Gastroesophageal sphincter (tissue), 3 donors: ENCODE measurements at regions not wholly inside any gene's neighbourhood (a gene's known extent, or its start where the extent isn't known, plus 50 kb on each side); places are given as distances from the start of the nearest gene placed in this dataset.

Source experiments
- CTCF ChIP-seq, 4 experiments: fragments of 200-600 bp in 2 of 4; fragments of 450-650 bp in 2 of 4; sonication (generic) in 1 of 4; IDR thresholded peaks; one replicate each; pipeline ENCODE4 v1.5.1; 2017 to 2019; ENCODE audit warnings: antibody characterized with exemption in 4 of 4, mild to moderate bottlenecking in 2 of 4, moderate library complexity in 2 of 4
- EP300 ChIP-seq: sonication (generic); formaldehyde crosslinking; IDR thresholded peaks from one replicate; pipeline ENCODE4 v1.6.1; 2017; ENCODE audit warnings: antibody characterized with exemption, mild to moderate bottlenecking
- POLR2A ChIP-seq, 2 donors: fragments of 450-650 bp; IDR thresholded peaks; one replicate each; pipeline ENCODE4 v1.6.1; 2017; ENCODE audit warnings: antibody characterized with exemption in 2 of 2, mild to moderate bottlenecking in 2 of 2, moderate library complexity in 1 of 2
- POLR2AphosphoS5 ChIP-seq: sonication (generic); formaldehyde crosslinking; IDR thresholded peaks from one replicate; pipeline ENCODE4 v1.6.1; 2017; ENCODE audit warnings: antibody characterized with exemption

- TF ChIP-seq POLR2A (IDR thresholded peaks at IDR 0.05): no peak
- TF ChIP-seq CTCF (IDR thresholded peaks at IDR 0.05): no peak
- TF ChIP-seq POLR2AphosphoS5: no peak
- no peak for TF ChIP-seq EP300
Measured at GRCh38 chr10:130392031-130392430, 255.8 kb downstream of the GLRX3 start.
